ENCODE measurements at regions not wholly inside any gene's neighbourhood (a gene's known extent, or its start where the extent isn't known, plus 50 kb on each side); places are given as distances from the start of the nearest gene placed in this dataset.

- DNase-seq: no peak
These were observed 556.9 kb downstream of the SLC16A7 start for GRCh38 chr12:60152756-60153155.

GRCh38 chr12:60159761-60160160, 563.9 kb downstream of the SLC16A7 start:
- no peak for DNase-seq

GRCh38 chr12:60162988-60163720, 567.3 kb downstream of the SLC16A7 start:
- DNase-seq: no peak

- no peak for DNase-seq
These were observed 570.0 kb downstream of the SLC16A7 start for GRCh38 chr12:60165781-60166180.

- no peak for DNase-seq
These were observed 572.6 kb downstream of the SLC16A7 start for GRCh38 chr12:60168441-60168840.

- no peak for DNase-seq
These were observed 574.1 kb downstream of the SLC16A7 start for GRCh38 chr12:60169904-60170303.

GRCh38 chr12:60172266-60173211, 576.7 kb downstream of the SLC16A7 start:
- no peak for DNase-seq

GRCh38 chr12:60173224-60174170, 577.7 kb downstream of the SLC16A7 start:
- DNase-seq: no peak

GRCh38 chr12:60174476-60174875, 578.6 kb downstream of the SLC16A7 start:
- DNase-seq: no peak

- DNase-seq: no peak
These were observed 579.1 kb downstream of the SLC16A7 start for GRCh38 chr12:60174941-60175340.

- no peak for DNase-seq
These were observed 581.1 kb downstream of the SLC16A7 start for GRCh38 chr12:60176891-60177290.

GRCh38 chr12:60180298-60180697, 584.5 kb downstream of the SLC16A7 start:
- no peak for DNase-seq

- DNase-seq: no peak
These were observed 586.5 kb downstream of the SLC16A7 start for GRCh38 chr12:60182354-60182753.

GRCh38 chr12:60184096-60184495, 588.3 kb downstream of the SLC16A7 start:
- no peak for DNase-seq

- DNase-seq: no peak
These were observed 589.2 kb downstream of the SLC16A7 start for GRCh38 chr12:60185060-60185459.

GRCh38 chr12:60191271-60191670, 595.4 kb downstream of the SLC16A7 start:
- no peak for DNase-seq

GRCh38 chr12:60191676-60192359, 596.0 kb downstream of the SLC16A7 start:
- DNase-seq: no peak

- DNase-seq: no peak
These were observed 598.8 kb downstream of the SLC16A7 start for GRCh38 chr12:60194678-60195077.

- no peak for DNase-seq
These were observed 599.7 kb downstream of the SLC16A7 start for GRCh38 chr12:60195483-60195882.

- DNase-seq: no peak
These were observed 600.5 kb downstream of the SLC16A7 start for GRCh38 chr12:60196366-60196765.

- DNase-seq: no peak
These were observed 601.8 kb downstream of the SLC16A7 start for GRCh38 chr12:60197589-60197988.

GRCh38 chr12:60201891-60202290, 606.1 kb downstream of the SLC16A7 start:
- DNase-seq: no peak

Data from CD4-positive, alpha-beta T cell treated with Interleukin-10 for 1 hour (primary cell).